ENCODE measurements at regions not wholly inside any gene's neighbourhood (a gene's known extent, or its start where the extent isn't known, plus 50 kb on each side); places are given as distances from the start of the nearest gene placed in this dataset.
"Not testable (repeated sequence)": the region's sequence is repeated elsewhere in the genome, so short reads cannot be mapped to it uniquely, and the experiment has no call there.

- H3K9me3 ChIP-seq (ENCODE audit: control insufficient read depth, insufficient read depth, low read length), result no peaks in the 10 kb centered on the region
- H3K36me3 ChIP-seq (ENCODE audit: control insufficient read depth, insufficient read depth, low read length), result no peaks in the 10 kb centered on the region
- no peak overlapping the region for H3K4me3 ChIP-seq (ENCODE audit: low read depth, low read length)
- H3K9ac ChIP-seq (ENCODE audit: low read depth, low read length), result no peak overlapping the region
- H3K4me1 ChIP-seq (ENCODE audit: control insufficient read depth, insufficient read depth, low read length), result peaks cover 9% of the 10 kb centered on the region
- H3K27me3 ChIP-seq (ENCODE audit: control insufficient read depth, insufficient read depth, low read length), result no peaks in the 10 kb centered on the region
Measured at GRCh38 chr2:82959727-82960126, 1499.4 kb downstream of the SUCLG1 start.

DNA sequence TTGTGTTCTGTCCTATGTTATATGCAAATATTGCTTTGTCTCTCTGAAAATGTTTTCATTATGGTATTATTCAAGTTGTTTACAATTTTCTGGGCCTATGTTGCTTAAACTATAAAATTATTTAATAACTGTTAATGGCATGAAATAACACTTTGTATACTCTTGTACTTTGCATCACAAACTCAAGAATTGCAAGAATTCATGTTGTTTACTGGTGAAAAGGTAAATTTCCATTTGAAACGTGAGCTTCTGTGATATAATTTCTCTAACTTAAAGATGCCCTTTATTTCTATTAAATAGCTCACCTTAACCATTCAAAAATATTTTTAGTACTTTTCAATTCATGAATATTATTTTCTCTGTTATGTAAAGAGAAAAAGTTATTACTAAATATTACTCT lies 1504.2 kb downstream of the SUCLG1 start:
- H3K4me1 ChIP-seq (ENCODE audit: control insufficient read depth, insufficient read depth, low read length), result peaks cover 12% of the 10 kb centered on the region
- H3K36me3 ChIP-seq (ENCODE audit: control insufficient read depth, insufficient read depth, low read length), result no peaks in the 10 kb centered on the region
- H3K9me3 ChIP-seq (ENCODE audit: control insufficient read depth, insufficient read depth, low read length), result no peaks in the 10 kb centered on the region
- no peak overlapping the region for H3K9ac ChIP-seq (ENCODE audit: low read depth, low read length)
- no peak overlapping the region for H3K4me3 ChIP-seq (ENCODE audit: low read depth, low read length)
- H3K27me3 ChIP-seq (ENCODE audit: control insufficient read depth, insufficient read depth, low read length), result no peaks in the 10 kb centered on the region

GRCh38 chr2:82939211-82939610 lies 1519.9 kb downstream of the SUCLG1 start:
- Histone ChIP-seq H3K9me3 (ENCODE audit: control insufficient read depth, insufficient read depth, low read length) (no peaks in the 10 kb centered on the region), H3K4me3 (ENCODE audit: low read depth, low read length) (no peak overlapping the region), H3K9ac (ENCODE audit: low read depth, low read length) (no peak overlapping the region), H3K36me3 (ENCODE audit: control insufficient read depth, insufficient read depth, low read length) (no peaks in the 10 kb centered on the region), H3K27me3 (ENCODE audit: control insufficient read depth, insufficient read depth, low read length) (no peaks in the 10 kb centered on the region), H3K4me1 (ENCODE audit: control insufficient read depth, insufficient read depth, low read length) (no peaks in the 10 kb centered on the region)

DNA sequence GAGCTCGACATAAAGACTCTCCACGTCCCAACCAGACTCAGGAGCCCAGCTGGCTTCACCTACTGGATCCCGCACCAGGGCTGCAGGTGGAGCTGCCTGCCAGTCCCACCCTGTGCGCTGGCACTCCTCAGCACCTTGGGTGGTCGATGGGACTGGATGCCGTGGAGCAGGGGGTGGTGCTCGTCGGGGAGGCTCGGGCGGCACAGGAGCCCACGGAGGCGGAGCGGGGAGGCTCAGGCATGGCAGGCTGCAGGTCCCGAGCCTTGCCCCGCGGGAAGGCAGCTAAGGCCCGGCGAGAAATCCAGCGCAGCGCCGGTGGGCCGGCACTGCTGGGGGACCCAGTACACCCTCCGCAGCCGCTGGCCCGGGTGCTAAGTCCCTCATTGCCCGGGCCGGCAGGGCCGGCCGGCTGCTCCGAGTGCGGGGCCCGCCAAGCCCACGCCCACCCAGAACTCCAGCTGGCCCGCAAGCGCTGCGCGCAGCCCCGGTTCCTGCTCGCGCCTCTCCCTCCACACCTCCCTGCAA lies 1520.7 kb downstream of the SUCLG1 start:
- H3K9ac ChIP-seq (ENCODE audit: low read depth, low read length); H3K4me1 ChIP-seq (ENCODE audit: control insufficient read depth, insufficient read depth, low read length): not testable (repeated sequence)

DNA sequence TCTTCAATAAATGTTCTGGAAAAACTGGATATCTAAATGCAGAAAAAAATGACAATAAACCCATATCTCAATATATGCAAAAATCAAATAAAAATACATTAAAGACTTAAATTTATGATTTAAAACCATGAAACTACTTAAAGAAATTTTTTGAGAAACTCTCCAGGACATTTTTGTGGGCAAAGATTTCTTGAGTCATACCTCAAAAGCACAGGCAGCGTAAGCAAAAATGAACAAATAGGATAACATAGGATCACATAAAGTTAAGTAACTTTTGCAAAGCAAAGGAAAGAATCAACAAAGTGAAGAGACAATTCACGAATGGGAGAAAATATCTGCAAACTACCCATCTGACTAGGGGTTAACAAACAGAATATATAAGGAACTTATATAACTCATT lies 1545.5 kb downstream of the SUCLG1 start:
- no peaks in the 10 kb centered on the region for H3K4me1 ChIP-seq (ENCODE audit: control insufficient read depth, insufficient read depth, low read length)
- H3K27me3 ChIP-seq (ENCODE audit: control insufficient read depth, insufficient read depth, low read length), result no peaks in the 10 kb centered on the region
- H3K9ac ChIP-seq (ENCODE audit: low read depth, low read length), result no peak overlapping the region
- no peaks in the 10 kb centered on the region for H3K36me3 ChIP-seq (ENCODE audit: control insufficient read depth, insufficient read depth, low read length)
- no peak overlapping the region for H3K4me3 ChIP-seq (ENCODE audit: low read depth, low read length)
- no peaks in the 10 kb centered on the region for H3K9me3 ChIP-seq (ENCODE audit: control insufficient read depth, insufficient read depth, low read length)

More for the DNA sequence above, 1520.7 kb downstream of the SUCLG1 start:
- not testable (repeated sequence) for H3K4me3 ChIP-seq (ENCODE audit: low read depth, low read length); H3K9me3 ChIP-seq (ENCODE audit: control insufficient read depth, insufficient read depth, low read length); H3K27me3 ChIP-seq (ENCODE audit: control insufficient read depth, insufficient read depth, low read length); H3K36me3 ChIP-seq (ENCODE audit: control insufficient read depth, insufficient read depth, low read length)

DNA sequence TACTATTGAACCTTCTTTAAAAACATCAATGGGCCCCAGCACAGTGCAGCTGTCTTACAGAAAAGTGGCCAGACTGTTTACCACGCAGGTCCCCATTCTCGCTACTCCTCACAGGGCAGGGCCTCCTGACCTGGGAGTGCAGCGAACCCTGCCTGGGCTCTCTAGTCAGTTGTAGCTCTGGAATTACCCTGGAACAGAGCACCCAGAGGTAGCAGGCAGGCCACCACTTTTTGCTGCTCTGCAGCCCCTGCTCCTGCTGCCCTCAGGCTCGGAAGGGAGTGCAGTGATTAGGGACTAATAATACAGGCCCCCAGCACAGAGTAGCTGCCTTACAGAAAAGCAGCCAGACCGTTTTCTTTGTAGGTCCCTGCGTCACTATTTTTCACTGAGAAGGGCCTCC lies 1563.0 kb downstream of the SUCLG1 start:
- no peaks in the 10 kb centered on the region for H3K9me3 ChIP-seq (ENCODE audit: control insufficient read depth, insufficient read depth, low read length)
- H3K9ac ChIP-seq (ENCODE audit: low read depth, low read length), result no peak overlapping the region
- H3K27me3 ChIP-seq (ENCODE audit: control insufficient read depth, insufficient read depth, low read length), result no peaks in the 10 kb centered on the region
- H3K36me3 ChIP-seq (ENCODE audit: control insufficient read depth, insufficient read depth, low read length), result no peaks in the 10 kb centered on the region
- H3K4me1 ChIP-seq (ENCODE audit: control insufficient read depth, insufficient read depth, low read length), result no peaks in the 10 kb centered on the region
- no peak overlapping the region for H3K4me3 ChIP-seq (ENCODE audit: low read depth, low read length)

GRCh38 chr2:82893190-82893589 lies 1565.9 kb downstream of the SUCLG1 start:
- Histone ChIP-seq H3K9ac (ENCODE audit: low read depth, low read length) (no peak overlapping the region), H3K4me3 (ENCODE audit: low read depth, low read length) (no peak overlapping the region), H3K27me3 (ENCODE audit: control insufficient read depth, insufficient read depth, low read length) (no peaks in the 10 kb centered on the region), H3K36me3 (ENCODE audit: control insufficient read depth, insufficient read depth, low read length) (no peaks in the 10 kb centered on the region), H3K9me3 (ENCODE audit: control insufficient read depth, insufficient read depth, low read length) (no peaks in the 10 kb centered on the region), H3K4me1 (ENCODE audit: control insufficient read depth, insufficient read depth, low read length) (no peaks in the 10 kb centered on the region)

DNA sequence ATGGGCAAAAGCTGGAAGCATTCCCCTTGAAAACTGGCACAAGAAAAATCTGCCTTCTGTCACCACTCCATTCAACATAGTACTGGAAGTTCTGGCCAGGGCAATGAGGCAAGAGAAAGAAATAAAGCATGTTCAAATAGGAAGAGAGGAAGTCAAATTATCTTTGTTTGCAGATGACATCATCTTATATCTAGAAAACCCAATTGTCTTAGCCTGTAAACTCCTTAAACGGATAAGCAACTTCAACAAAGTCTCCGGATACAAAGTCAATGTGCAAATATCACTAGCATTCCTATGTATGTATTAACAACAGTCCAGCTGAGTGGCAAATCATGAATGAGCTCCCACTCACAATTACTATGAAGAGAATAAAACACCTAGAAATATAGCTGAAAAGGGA lies 1579.3 kb downstream of the SUCLG1 start:
- Histone ChIP-seq H3K27me3 (ENCODE audit: control insufficient read depth, insufficient read depth, low read length) (no peaks in the 10 kb centered on the region), H3K36me3 (ENCODE audit: control insufficient read depth, insufficient read depth, low read length) (no peaks in the 10 kb centered on the region), H3K9ac (ENCODE audit: low read depth, low read length) (no peak overlapping the region), H3K4me1 (ENCODE audit: control insufficient read depth, insufficient read depth, low read length) (no peaks in the 10 kb centered on the region), H3K9me3 (ENCODE audit: control insufficient read depth, insufficient read depth, low read length) (no peaks in the 10 kb centered on the region), H3K4me3 (ENCODE audit: low read depth, low read length) (no peak overlapping the region)

- no peaks in the 10 kb centered on the region for H3K4me1 ChIP-seq (ENCODE audit: control insufficient read depth, insufficient read depth, low read length)
- H3K4me3 ChIP-seq (ENCODE audit: low read depth, low read length), result no peak overlapping the region
- H3K9me3 ChIP-seq (ENCODE audit: control insufficient read depth, insufficient read depth, low read length), result no peaks in the 10 kb centered on the region
- H3K36me3 ChIP-seq (ENCODE audit: control insufficient read depth, insufficient read depth, low read length), result no peaks in the 10 kb centered on the region
- H3K9ac ChIP-seq (ENCODE audit: low read depth, low read length), result no peak overlapping the region
- no peaks in the 10 kb centered on the region for H3K27me3 ChIP-seq (ENCODE audit: control insufficient read depth, insufficient read depth, low read length)
Measured at GRCh38 chr2:82875858-82876257, 1583.2 kb downstream of the SUCLG1 start.

- no peaks in the 10 kb centered on the region for H3K36me3 ChIP-seq (ENCODE audit: control insufficient read depth, insufficient read depth, low read length)
- no peaks in the 10 kb centered on the region for H3K9me3 ChIP-seq (ENCODE audit: control insufficient read depth, insufficient read depth, low read length)
- H3K4me1 ChIP-seq (ENCODE audit: control insufficient read depth, insufficient read depth, low read length), result no peaks in the 10 kb centered on the region
- H3K27me3 ChIP-seq (ENCODE audit: control insufficient read depth, insufficient read depth, low read length), result no peaks in the 10 kb centered on the region
- no peak overlapping the region for H3K4me3 ChIP-seq (ENCODE audit: low read depth, low read length)
- no peak overlapping the region for H3K9ac ChIP-seq (ENCODE audit: low read depth, low read length)
Measured at GRCh38 chr2:82857967-82858366, 1601.1 kb downstream of the SUCLG1 start.

DNA sequence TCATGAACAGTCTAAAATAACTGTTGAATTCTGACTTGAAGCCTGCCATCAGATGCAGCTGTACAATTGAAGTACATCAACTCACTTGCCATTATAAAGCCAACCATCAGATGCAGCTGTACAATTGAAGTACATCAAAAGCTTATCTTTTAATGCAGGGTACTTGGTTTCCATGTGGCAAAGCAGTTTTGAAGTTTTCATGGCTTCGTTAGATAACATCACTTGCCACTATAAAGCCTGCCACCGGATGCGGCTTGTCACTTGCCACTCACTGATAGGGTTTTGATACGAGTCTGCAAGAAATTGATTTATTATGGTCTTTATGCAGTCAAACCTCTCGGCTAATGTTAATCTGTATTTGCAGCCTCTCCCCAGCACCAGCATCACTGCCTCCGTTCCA lies 1605.8 kb downstream of the SUCLG1 start:
- Histone ChIP-seq H3K36me3 (ENCODE audit: control insufficient read depth, insufficient read depth, low read length) (no peaks in the 10 kb centered on the region), H3K27me3 (ENCODE audit: control insufficient read depth, insufficient read depth, low read length) (no peaks in the 10 kb centered on the region), H3K9ac (ENCODE audit: low read depth, low read length) (no peak overlapping the region), H3K4me3 (ENCODE audit: low read depth, low read length) (no peak overlapping the region), H3K9me3 (ENCODE audit: control insufficient read depth, insufficient read depth, low read length) (no peaks in the 10 kb centered on the region), H3K4me1 (ENCODE audit: control insufficient read depth, insufficient read depth, low read length) (no peaks in the 10 kb centered on the region)

GRCh38 chr2:82852787-82853186 lies 1606.3 kb downstream of the SUCLG1 start:
- Histone ChIP-seq H3K36me3 (ENCODE audit: control insufficient read depth, insufficient read depth, low read length) (no peaks in the 10 kb centered on the region), H3K9ac (ENCODE audit: low read depth, low read length) (no peak overlapping the region), H3K4me3 (ENCODE audit: low read depth, low read length) (no peak overlapping the region), H3K9me3 (ENCODE audit: control insufficient read depth, insufficient read depth, low read length) (no peaks in the 10 kb centered on the region), H3K4me1 (ENCODE audit: control insufficient read depth, insufficient read depth, low read length) (no peaks in the 10 kb centered on the region), H3K27me3 (ENCODE audit: control insufficient read depth, insufficient read depth, low read length) (no peaks in the 10 kb centered on the region)

DNA sequence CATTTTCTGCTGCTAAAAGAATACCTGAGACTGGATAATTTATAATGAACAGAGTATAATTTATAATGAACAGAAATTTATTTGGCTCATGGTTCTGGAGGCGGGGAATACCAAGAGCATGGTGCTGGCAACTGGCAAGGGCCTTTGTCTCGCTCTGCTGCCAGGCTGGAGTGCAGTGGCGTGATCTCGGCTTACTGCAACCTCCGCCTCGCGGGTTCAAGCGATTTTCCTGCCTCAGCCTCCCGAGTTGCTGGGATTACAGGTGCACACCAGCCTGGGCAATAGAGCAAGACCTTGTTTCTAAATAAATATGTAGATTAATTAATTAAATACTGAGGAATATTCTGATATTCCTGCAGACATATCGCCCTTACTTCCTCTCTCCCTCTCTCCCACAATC lies 1610.8 kb downstream of the SUCLG1 start:
- no peak overlapping the region for H3K4me3 ChIP-seq (ENCODE audit: low read depth, low read length)
- H3K36me3 ChIP-seq (ENCODE audit: control insufficient read depth, insufficient read depth, low read length), result no peaks in the 10 kb centered on the region
- H3K4me1 ChIP-seq (ENCODE audit: control insufficient read depth, insufficient read depth, low read length), result no peaks in the 10 kb centered on the region

More for the DNA sequence above, 1610.8 kb downstream of the SUCLG1 start:
- Histone ChIP-seq H3K9ac (ENCODE audit: low read depth, low read length) (no peak overlapping the region), H3K27me3 (ENCODE audit: control insufficient read depth, insufficient read depth, low read length) (no peaks in the 10 kb centered on the region), H3K9me3 (ENCODE audit: control insufficient read depth, insufficient read depth, low read length) (no peaks in the 10 kb centered on the region)
